HK-2 (cell line): ENCODE measurements at regions not wholly inside any gene's neighbourhood (a gene's known extent, or its start where the extent isn't known, plus 50 kb on each side); places are given as distances from the start of the nearest gene placed in this dataset.
"Not testable (repeated sequence)": the region's sequence is repeated elsewhere in the genome, so short reads cannot be mapped to it uniquely, and the experiment has no call there.

Source experiments
- DNase-seq: peaks from one replicate; pipeline ENCODE4 v3.0.0-alpha.2; 2018; ENCODE audit not compliant: unreplicated experiment

GRCh38 chr16:9141813-9142212, 50.4 kb downstream of the HAPSTR1 start:
- no peak for DNase-seq

GRCh38 chr16:9144106-9144505, 52.7 kb downstream of the HAPSTR1 start:
- no peak for DNase-seq

GRCh38 chr16:9148374-9149015, 57.1 kb downstream of the HAPSTR1 start:
- DNase-seq = no peak

- DNase-seq = no peak
Measured at GRCh38 chr16:9151074-9151473, 59.6 kb downstream of the HAPSTR1 start.

GRCh38 chr16:9151597-9151996, 60.2 kb downstream of the HAPSTR1 start:
- no peak for DNase-seq

GRCh38 chr16:9152649-9153501, 61.4 kb downstream of the HAPSTR1 start:
- no peak for DNase-seq

GRCh38 chr16:9153502-9153864, 62.0 kb downstream of the HAPSTR1 start:
- DNase-seq = no peak

- no peak for DNase-seq
Measured at GRCh38 chr16:9154567-9155410, 63.3 kb downstream of the HAPSTR1 start.

- no peak for DNase-seq
Measured at GRCh38 chr16:9155871-9156270, 64.4 kb downstream of the HAPSTR1 start.

- peak; percentile 30 for DNase-seq
Measured at GRCh38 chr16:9159839-9160550, 68.6 kb downstream of the HAPSTR1 start.

GRCh38 chr16:9160551-9160911, 69.1 kb downstream of the HAPSTR1 start:
- no peak for DNase-seq

GRCh38 chr16:9165681-9166080, 74.2 kb downstream of the HAPSTR1 start:
- no peak for DNase-seq

- not testable (repeated sequence) for DNase-seq
Measured at GRCh38 chr16:9166326-9166993, 75.0 kb downstream of the HAPSTR1 start.

GRCh38 chr16:9169094-9169493, 77.7 kb downstream of the HAPSTR1 start:
- DNase-seq = no peak

GRCh38 chr16:9170470-9170869, 79.0 kb downstream of the HAPSTR1 start:
- DNase-seq = no peak

GRCh38 chr16:9176547-9177418, 85.3 kb downstream of the HAPSTR1 start:
- DNase-seq = no peak

GRCh38 chr16:9177861-9178260, 86.4 kb downstream of the HAPSTR1 start:
- no peak for DNase-seq

- no peak for DNase-seq
Measured at GRCh38 chr16:9183682-9184353, 92.4 kb downstream of the HAPSTR1 start.

- DNase-seq = no peak
Measured at GRCh38 chr16:9184354-9184690, 92.9 kb downstream of the HAPSTR1 start.

- no peak for DNase-seq
Measured at GRCh38 chr16:9185381-9185780, 93.9 kb downstream of the HAPSTR1 start.
